Liver (tissue), 3 donors: ENCODE measurements at regions not wholly inside any gene's neighbourhood (a gene's known extent, or its start where the extent isn't known, plus 50 kb on each side); places are given as distances from the start of the nearest gene placed in this dataset.

Source experiments
- EGR1 ChIP-seq, 2 donors: IDR thresholded peaks; 2 replicates each; pipeline ENCODE4 v1.6.1; 2016 to 2018; ENCODE audit warnings: antibody characterized with exemption in 2 of 2, low read depth in 2 of 2
- FOXA2 ChIP-seq: IDR thresholded peaks from 2 replicates; pipeline ENCODE4 v1.6.1; 2016; ENCODE audit warnings: antibody characterized with exemption
- RAD21 ChIP-seq, 2 donors: IDR thresholded peaks; 2 replicates each; pipeline ENCODE4 v1.6.1; 2016; ENCODE audit warnings: antibody characterized with exemption in 2 of 2, mild to moderate bottlenecking in 2 of 2
- SP1 ChIP-seq: IDR thresholded peaks from 2 replicates; pipeline ENCODE4 v1.6.1; 2018; ENCODE audit warnings: antibody characterized with exemption, mild to moderate bottlenecking
- TAF1 ChIP-seq: conservative IDR thresholded peaks from 2 replicates; pipeline ENCODE4 v1.6.1; 2016; ENCODE audit warnings: antibody characterized with exemption, mild to moderate bottlenecking
- YY1 ChIP-seq: IDR thresholded peaks from 2 replicates; pipeline ENCODE4 v1.6.1; 2016; ENCODE audit warnings: antibody characterized with exemption, mild to moderate bottlenecking
- TF ChIP-seq, protein P1 (sequence below): IDR thresholded peaks from 2 replicates; pipeline ENCODE4 v1.6.1; 2016; ENCODE audit warnings: antibody characterized with exemption
- TF ChIP-seq, protein P2 (sequence below): fragments of 150-350 bp; IDR thresholded peaks from 2 replicates; pipeline ENCODE4 v1.5.1; 2017; ENCODE audit warnings: improper control_type of control experiment, low read depth, low read length; ENCODE audit not compliant: missing input control
- TF ChIP-seq, protein P3 (sequence below): IDR thresholded peaks from 2 replicates; pipeline ENCODE4 v1.6.1; 2016; ENCODE audit warnings: antibody characterized with exemption, mild to moderate bottlenecking
- TF ChIP-seq, protein P4 (sequence below): IDR thresholded peaks from 2 replicates; pipeline ENCODE4 v1.6.1; 2016; ENCODE audit warnings: antibody characterized with exemption
- donor health status: healthy.
- donor health status: healthy.

DNA sequence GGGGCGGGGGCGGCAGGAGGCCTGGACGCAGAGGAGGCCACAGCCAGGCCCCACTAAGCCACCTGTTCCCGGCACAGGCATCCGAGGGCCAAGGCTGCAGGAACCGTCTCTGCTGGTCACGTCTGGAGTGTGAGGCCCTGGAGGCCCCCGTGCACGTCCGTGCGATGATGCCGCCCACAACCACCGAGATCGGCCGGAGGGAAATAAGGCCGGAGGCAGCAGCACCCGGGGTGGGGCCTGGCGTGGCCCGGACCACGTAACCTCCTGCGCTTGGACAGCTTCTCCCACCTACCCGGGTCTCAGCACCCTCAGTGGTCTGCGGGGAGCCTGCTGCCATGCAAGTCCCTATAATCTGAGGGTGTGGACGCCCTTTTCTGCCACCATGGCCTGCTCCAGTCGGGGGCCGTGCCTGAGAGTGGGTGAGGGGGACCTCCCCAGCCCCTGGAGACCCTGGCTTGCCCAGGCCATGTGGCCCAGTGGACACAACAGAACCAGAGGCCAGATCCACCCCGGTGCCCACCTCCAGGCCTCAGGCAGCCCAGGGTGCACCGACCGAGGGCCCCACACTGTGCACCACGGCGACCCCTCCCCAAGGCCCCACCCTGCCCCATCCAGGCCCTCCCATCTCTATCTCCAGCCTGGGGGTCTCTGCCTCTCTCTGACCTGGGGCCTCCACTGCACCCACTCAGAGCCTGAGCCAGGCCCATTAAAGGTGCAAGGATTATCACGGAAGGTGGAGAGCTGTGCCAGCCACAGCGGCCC, 83.1 kb downstream of the PDGFA start:
- TF ChIP-seq, protein P1, sequence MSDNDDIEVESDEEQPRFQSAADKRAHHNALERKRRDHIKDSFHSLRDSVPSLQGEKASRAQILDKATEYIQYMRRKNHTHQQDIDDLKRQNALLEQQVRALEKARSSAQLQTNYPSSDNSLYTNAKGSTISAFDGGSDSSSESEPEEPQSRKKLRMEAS, result no peak
- TF ChIP-seq, protein P2, sequence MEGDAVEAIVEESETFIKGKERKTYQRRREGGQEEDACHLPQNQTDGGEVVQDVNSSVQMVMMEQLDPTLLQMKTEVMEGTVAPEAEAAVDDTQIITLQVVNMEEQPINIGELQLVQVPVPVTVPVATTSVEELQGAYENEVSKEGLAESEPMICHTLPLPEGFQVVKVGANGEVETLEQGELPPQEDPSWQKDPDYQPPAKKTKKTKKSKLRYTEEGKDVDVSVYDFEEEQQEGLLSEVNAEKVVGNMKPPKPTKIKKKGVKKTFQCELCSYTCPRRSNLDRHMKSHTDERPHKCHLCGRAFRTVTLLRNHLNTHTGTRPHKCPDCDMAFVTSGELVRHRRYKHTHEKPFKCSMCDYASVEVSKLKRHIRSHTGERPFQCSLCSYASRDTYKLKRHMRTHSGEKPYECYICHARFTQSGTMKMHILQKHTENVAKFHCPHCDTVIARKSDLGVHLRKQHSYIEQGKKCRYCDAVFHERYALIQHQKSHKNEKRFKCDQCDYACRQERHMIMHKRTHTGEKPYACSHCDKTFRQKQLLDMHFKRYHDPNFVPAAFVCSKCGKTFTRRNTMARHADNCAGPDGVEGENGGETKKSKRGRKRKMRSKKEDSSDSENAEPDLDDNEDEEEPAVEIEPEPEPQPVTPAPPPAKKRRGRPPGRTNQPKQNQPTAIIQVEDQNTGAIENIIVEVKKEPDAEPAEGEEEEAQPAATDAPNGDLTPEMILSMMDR, result no peak
- TF ChIP-seq, protein P3, sequence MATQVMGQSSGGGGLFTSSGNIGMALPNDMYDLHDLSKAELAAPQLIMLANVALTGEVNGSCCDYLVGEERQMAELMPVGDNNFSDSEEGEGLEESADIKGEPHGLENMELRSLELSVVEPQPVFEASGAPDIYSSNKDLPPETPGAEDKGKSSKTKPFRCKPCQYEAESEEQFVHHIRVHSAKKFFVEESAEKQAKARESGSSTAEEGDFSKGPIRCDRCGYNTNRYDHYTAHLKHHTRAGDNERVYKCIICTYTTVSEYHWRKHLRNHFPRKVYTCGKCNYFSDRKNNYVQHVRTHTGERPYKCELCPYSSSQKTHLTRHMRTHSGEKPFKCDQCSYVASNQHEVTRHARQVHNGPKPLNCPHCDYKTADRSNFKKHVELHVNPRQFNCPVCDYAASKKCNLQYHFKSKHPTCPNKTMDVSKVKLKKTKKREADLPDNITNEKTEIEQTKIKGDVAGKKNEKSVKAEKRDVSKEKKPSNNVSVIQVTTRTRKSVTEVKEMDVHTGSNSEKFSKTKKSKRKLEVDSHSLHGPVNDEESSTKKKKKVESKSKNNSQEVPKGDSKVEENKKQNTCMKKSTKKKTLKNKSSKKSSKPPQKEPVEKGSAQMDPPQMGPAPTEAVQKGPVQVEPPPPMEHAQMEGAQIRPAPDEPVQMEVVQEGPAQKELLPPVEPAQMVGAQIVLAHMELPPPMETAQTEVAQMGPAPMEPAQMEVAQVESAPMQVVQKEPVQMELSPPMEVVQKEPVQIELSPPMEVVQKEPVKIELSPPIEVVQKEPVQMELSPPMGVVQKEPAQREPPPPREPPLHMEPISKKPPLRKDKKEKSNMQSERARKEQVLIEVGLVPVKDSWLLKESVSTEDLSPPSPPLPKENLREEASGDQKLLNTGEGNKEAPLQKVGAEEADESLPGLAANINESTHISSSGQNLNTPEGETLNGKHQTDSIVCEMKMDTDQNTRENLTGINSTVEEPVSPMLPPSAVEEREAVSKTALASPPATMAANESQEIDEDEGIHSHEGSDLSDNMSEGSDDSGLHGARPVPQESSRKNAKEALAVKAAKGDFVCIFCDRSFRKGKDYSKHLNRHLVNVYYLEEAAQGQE, result no peak
- TF ChIP-seq SP1 (no peak), YY1 (no peak), RAD21 (IDR thresholded peaks at IDR 0.05) (no peak), FOXA2 (no peak), EGR1 (IDR thresholded peaks at IDR 0.05; ENCODE audit: low read depth in 2 of 2) (no peak), TAF1 (no peak)
- TF ChIP-seq, protein P4, sequence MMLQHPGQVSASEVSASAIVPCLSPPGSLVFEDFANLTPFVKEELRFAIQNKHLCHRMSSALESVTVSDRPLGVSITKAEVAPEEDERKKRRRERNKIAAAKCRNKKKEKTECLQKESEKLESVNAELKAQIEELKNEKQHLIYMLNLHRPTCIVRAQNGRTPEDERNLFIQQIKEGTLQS, result no peak
